Hepatocyte (in vitro differentiated cells): ENCODE measurements at regions not wholly inside any gene's neighbourhood (a gene's known extent, or its start where the extent isn't known, plus 50 kb on each side); places are given as distances from the start of the nearest gene placed in this dataset.

Experiments used
- EZH2 ChIP-seq: fragments of 200-600 bp; sonication (generic); IDR thresholded peaks from 2 replicates; pipeline ENCODE4 v1.6.1; 2016; ENCODE audit warnings: antibody characterized with exemption, mild to moderate bottlenecking, borderline replicate concordance
- TF ChIP-seq, protein P1 (sequence below): fragments of 200-600 bp; sonication (generic); IDR thresholded peaks from 2 replicates; pipeline ENCODE4 v1.5.1; 2016; ENCODE audit warnings: antibody characterized with exemption, mild to moderate bottlenecking; ENCODE audit not compliant: poor library complexity

DNA sequence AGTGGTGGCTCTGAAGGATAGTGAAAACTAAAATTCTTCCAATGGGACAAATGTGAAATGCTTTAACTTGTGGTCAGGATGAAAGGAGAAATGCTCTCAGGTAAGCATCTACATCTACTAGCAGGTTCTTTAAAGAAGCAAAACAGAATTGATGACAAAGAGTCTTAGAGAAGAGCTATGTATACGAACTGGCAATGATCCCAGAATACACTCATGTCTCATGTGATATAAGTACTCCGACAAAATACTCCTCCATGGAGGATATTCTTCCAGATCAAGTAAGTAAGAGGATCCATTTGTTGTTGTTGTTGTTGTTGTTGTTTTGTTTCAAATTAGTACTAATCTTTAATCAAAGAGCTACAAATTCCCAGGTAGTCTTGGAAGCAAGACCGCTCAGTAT lies 174.0 kb upstream of the ATP1B1 start:
- TF ChIP-seq, protein P1, sequence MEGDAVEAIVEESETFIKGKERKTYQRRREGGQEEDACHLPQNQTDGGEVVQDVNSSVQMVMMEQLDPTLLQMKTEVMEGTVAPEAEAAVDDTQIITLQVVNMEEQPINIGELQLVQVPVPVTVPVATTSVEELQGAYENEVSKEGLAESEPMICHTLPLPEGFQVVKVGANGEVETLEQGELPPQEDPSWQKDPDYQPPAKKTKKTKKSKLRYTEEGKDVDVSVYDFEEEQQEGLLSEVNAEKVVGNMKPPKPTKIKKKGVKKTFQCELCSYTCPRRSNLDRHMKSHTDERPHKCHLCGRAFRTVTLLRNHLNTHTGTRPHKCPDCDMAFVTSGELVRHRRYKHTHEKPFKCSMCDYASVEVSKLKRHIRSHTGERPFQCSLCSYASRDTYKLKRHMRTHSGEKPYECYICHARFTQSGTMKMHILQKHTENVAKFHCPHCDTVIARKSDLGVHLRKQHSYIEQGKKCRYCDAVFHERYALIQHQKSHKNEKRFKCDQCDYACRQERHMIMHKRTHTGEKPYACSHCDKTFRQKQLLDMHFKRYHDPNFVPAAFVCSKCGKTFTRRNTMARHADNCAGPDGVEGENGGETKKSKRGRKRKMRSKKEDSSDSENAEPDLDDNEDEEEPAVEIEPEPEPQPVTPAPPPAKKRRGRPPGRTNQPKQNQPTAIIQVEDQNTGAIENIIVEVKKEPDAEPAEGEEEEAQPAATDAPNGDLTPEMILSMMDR: no peak
- no peak for TF ChIP-seq EZH2
